Neuron (in vitro differentiated cells): ENCODE measurements at regions not wholly inside any gene's neighbourhood (a gene's known extent, or its start where the extent isn't known, plus 50 kb on each side); places are given as distances from the start of the nearest gene placed in this dataset.
"Not testable (repeated sequence)": the region's sequence is repeated elsewhere in the genome, so short reads cannot be mapped to it uniquely, and the experiment has no call there.

Experiments
- H2AFZ ChIP-seq: one replicate; pipeline ENCODE4 v1.6.1; 2013; ENCODE audit warnings: low read depth, mild to moderate bottlenecking, inconsistent platforms, low read length, moderate library complexity
- H3K27me3 ChIP-seq: one replicate; pipeline ENCODE4 v1.6.1; 2013; ENCODE audit warnings: low read length; ENCODE audit not compliant: insufficient read depth
- H3K36me3 ChIP-seq: one replicate; pipeline ENCODE4 v1.6.1; 2013; ENCODE audit warnings: low read length; ENCODE audit not compliant: insufficient read depth
- H3K4me1 ChIP-seq: one replicate; pipeline ENCODE4 v1.6.1; 2013; ENCODE audit warnings: low read length; ENCODE audit not compliant: insufficient read depth
- H3K4me3 ChIP-seq: 2 replicates; pipeline ENCODE4 v1.5.1; 2013; ENCODE audit warnings: mild to moderate bottlenecking, low read length, moderate library complexity
- H3K9me3 ChIP-seq: one replicate; pipeline ENCODE4 v1.6.1; 2013; ENCODE audit warnings: low read length

DNA sequence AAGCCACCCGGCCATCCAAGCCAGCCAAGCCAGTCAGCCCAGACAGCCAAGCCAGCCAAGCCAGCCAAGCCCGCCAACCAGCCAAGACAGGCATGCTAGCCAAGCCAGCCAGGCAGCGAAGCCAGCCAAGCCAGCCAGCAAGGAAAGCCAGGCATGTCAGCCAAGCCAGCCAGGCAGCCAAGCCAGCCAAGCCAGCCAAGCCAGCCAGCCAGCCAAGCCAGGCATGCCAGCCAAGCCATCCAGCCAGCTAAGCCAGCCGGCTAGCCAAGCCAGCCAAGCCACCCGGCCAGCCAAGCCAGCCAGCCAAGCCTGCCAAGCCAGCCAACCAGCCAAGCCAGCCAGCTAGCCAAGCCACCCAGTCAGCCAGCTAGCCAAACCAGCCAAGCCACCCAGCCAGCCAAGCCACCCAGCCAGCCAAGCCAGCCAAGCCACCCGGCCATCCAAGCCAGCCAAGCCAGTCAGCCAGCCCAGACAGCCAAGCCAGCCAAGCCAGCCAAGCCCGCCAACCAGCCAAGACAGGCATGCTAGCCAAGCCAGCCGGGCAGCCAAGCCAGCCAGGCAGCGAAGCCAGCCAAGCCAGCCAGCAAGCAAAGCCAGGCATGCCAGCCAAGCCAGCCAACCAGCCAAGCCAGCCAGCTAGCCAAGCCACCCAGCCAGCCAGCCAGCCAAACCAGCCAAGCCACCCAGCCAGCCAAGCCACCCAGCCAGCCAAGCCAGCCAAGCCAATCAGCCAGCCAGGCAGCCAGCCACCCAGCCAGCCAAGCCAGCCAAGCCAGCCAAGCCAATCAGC, 350.4 kb upstream of the PLGLB2 start:
- H3K36me3 ChIP-seq, H2AFZ ChIP-seq, H3K4me1 ChIP-seq, H3K27me3 ChIP-seq, H3K9me3 ChIP-seq, H3K4me3 ChIP-seq: not testable (repeated sequence)

DNA sequence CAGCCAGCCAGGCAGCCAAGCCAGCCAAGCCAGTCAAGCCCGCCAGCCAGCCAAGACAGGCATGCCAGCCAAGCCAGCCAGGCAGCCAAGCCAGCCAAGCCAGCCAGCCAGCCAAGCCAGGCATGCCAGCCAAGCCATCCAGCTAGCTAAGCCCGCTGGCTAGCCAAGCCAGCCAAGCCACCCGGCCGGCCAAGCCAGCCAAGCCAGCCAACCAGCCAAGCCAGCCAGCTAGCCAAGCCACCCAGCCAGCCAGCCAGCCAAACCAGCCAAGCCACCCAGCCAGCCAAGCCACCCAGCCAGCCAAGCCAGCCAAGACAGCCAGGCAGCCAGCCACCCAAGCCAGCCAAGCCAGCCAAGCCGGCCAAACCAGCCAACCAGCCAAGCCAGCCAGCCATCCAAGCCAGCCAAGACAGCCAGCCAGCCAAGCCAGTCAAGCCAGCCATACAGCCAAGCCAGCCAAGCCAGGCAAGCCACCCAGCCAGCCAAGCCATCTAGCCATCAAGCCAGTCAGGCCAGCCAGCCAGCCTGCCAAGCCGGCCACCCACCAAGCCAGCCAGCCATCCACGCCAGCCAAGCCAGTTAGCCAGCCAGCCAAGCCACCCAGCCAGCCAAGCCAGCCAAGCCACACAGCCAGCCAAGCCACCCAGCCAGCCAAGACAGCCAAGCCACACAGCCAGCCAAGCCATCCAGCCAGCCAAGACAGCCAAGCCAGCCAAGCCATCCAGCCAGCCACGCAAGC, 349.2 kb upstream of the PLGLB2 start:
- not testable (repeated sequence) for H3K27me3 ChIP-seq, H2AFZ ChIP-seq, H3K4me3 ChIP-seq, H3K9me3 ChIP-seq, H3K36me3 ChIP-seq, H3K4me1 ChIP-seq

- H3K4me1 ChIP-seq = no peaks in the 10 kb centered on the region
- peaks cover 2% of the 10 kb centered on the region for H3K9me3 ChIP-seq
- no peak overlapping the region for H3K4me3 ChIP-seq
- H3K27me3 ChIP-seq = no peaks in the 10 kb centered on the region
- H2AFZ ChIP-seq = no peak overlapping the region
- no peaks in the 10 kb centered on the region for H3K36me3 ChIP-seq
Observed at GRCh38 chr2:87401726-87402345, 346.1 kb upstream of the PLGLB2 start.

DNA sequence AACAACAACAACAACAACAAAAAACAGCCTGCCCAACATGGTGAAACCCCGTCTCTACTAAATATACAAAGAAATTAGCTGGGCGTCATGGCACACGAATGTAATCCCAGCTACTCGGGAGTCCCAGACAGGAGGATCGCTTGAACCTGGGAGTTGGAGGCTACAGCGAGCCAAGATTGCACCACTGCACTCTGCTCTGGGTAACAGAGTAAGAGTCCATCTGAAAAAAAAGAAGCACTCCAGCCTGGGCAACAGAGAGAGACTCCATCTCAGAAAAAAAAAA, 344.1 kb upstream of the PLGLB2 start:
- Histone ChIP-seq H3K4me1 (no peaks in the 10 kb centered on the region), H3K27me3 (no peaks in the 10 kb centered on the region), H2AFZ (no peak overlapping the region), H3K36me3 (no peaks in the 10 kb centered on the region), H3K4me3 (no peak overlapping the region), H3K9me3 (peaks cover 2% of the 10 kb centered on the region)

GRCh38 chr2:87404411-87405255, 343.3 kb upstream of the PLGLB2 start:
- not testable (repeated sequence) for H3K27me3 ChIP-seq, H3K4me3 ChIP-seq, H3K36me3 ChIP-seq, H2AFZ ChIP-seq, H3K9me3 ChIP-seq, H3K4me1 ChIP-seq

- H3K9me3 ChIP-seq, H2AFZ ChIP-seq, H3K36me3 ChIP-seq, H3K27me3 ChIP-seq, H3K4me3 ChIP-seq, H3K4me1 ChIP-seq: not testable (repeated sequence)
Observed at GRCh38 chr2:87405531-87406216, 342.2 kb upstream of the PLGLB2 start.

DNA sequence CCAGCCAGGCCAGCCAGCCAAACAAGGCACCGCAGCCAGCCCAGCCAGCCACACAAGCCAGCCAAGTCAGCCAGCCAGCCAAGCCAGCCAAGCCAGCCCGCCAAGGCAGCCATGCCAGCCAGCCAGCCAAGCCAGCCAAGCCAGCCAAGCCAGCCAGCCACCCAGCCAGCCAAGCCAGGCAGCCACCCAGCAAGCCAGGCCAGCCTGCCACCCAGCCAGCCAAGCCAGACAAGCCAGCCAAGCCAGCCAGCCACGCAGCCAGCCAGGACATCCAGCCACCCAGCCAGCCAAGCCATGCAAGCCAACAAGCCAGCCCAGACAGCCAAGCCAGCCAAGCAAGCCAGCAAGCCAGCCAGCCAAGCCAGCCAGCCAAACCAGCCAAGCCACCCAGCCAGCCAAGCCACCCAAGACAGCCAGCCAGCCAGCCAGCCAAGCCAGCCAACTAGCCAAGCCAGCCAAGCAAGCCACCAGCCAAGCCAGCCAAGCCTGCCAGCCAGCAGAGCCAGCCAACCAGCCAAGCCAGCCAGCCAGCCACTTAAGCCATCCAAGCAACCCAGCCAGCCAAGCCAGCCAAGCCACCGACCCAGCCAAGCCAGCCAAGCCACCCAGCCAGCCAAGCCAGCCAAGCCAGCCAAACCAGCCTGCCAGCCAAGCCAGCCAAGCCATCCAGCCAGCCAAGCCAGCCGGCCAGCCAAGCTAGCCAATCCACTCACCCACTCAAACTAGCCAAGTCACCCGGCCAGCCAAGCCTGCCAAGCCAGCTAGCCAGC, 341.3 kb upstream of the PLGLB2 start:
- not testable (repeated sequence) for H3K4me1 ChIP-seq, H3K9me3 ChIP-seq, H2AFZ ChIP-seq, H3K36me3 ChIP-seq, H3K4me3 ChIP-seq, H3K27me3 ChIP-seq

DNA sequence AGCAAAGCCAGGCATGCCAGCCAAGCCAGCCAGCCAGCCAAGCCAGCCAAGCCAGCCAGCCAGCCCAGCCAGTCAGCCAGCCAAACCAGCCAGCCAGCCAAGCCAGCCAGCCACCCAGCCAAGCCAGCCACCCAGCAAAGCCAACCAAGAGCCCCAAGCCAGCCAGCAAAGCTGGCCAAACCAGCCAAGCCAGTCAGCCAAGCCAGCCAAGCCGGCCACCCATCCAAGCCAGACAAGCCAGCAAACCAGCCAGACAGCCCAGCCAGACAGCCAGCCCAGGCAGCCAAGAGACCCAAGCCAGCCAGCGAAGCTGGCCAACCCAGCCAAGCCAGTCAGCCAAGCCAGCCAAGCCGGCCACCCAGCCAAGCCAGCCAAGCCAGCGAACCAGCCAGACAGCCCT, 338.3 kb upstream of the PLGLB2 start:
- not testable (repeated sequence) for H3K27me3 ChIP-seq, H3K4me1 ChIP-seq, H3K36me3 ChIP-seq, H3K9me3 ChIP-seq, H2AFZ ChIP-seq, H3K4me3 ChIP-seq

DNA sequence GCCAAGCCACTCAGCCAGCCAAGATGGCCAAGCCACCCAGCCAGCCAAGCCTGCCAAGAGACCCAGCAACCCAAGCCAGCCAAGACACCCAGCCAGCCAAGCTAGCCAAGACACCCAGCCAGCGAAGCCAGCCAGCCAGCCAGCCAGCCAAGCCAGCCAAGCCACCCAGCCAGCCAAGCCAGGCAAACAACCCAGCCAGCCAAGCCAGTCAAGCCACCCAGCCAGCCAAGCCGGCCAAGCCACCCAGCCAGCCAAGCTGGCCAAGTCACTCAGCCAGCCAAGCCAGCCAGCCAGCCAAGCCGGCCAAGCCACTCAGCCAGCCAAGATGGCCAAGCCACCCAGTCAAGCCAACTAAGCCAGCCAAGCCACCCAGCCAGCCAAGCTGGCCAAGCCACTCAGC, 337.5 kb upstream of the PLGLB2 start:
- not testable (repeated sequence) for H3K4me3 ChIP-seq, H3K4me1 ChIP-seq, H3K27me3 ChIP-seq, H3K9me3 ChIP-seq, H2AFZ ChIP-seq, H3K36me3 ChIP-seq

GRCh38 chr2:87412036-87412820, 335.7 kb upstream of the PLGLB2 start:
- not testable (repeated sequence) for H3K9me3 ChIP-seq

GRCh38 chr2:87414331-87414730, 333.6 kb upstream of the PLGLB2 start:
- H3K4me3 ChIP-seq, H3K36me3 ChIP-seq, H2AFZ ChIP-seq, H3K9me3 ChIP-seq, H3K4me1 ChIP-seq, H3K27me3 ChIP-seq: not testable (repeated sequence)

More at GRCh38 chr2:87412036-87412820, 335.7 kb upstream of the PLGLB2 start:
- not testable (repeated sequence) for H3K4me1 ChIP-seq, H3K27me3 ChIP-seq, H2AFZ ChIP-seq, H3K4me3 ChIP-seq, H3K36me3 ChIP-seq
